ENCODE measurements at regions not wholly inside any gene's neighbourhood (a gene's known extent, or its start where the extent isn't known, plus 50 kb on each side); places are given as distances from the start of the nearest gene placed in this dataset.
"Not testable (repeated sequence)": the region's sequence is repeated elsewhere in the genome, so short reads cannot be mapped to it uniquely, and the experiment has no call there.

- Histone ChIP-seq H3K4me1 (ENCODE audit: insufficient read depth) (no peaks in the 10 kb centered on the region), H3K36me3 (no peaks in the 10 kb centered on the region), H3K27ac (no peak overlapping the region), H3K4me3 (no peak overlapping the region), H3K9me3 (no peaks in the 10 kb centered on the region), H3K27me3 (no peaks in the 10 kb centered on the region)
- DNase-seq, result no peak
- TF ChIP-seq POLR2A (IDR thresholded peaks at IDR 0.05) (no peak), CTCF (IDR thresholded peaks at IDR 0.05) (no peak), EP300 (IDR thresholded peaks at IDR 0.05) (no peak)
- intact Hi-C loops (cut with DNase I), result no loop called here
- WGBS, 3 donors, result 43 to 50% (median 43%) methylated on average over 2 of the region's 2 CpGs
Observed at GRCh38 chr9:97140566-97140965, 101.6 kb upstream of the CTSV start.

- 29 to 38% (median 38%) methylated on average over 2 of the region's 2 CpGs for WGBS, 3 donors
- H3K27ac ChIP-seq, result no peak overlapping the region
- intact Hi-C loops (cut with DNase I), result no loop called here
- no peak overlapping the region for H3K4me3 ChIP-seq
- no peaks in the 10 kb centered on the region for H3K9me3 ChIP-seq
- H3K4me1 ChIP-seq (ENCODE audit: insufficient read depth), result no peaks in the 10 kb centered on the region
- no peak for TF ChIP-seq EP300 (IDR thresholded peaks at IDR 0.05)
- no peak for TF ChIP-seq CTCF (IDR thresholded peaks at IDR 0.05)
- no peak for TF ChIP-seq POLR2A (IDR thresholded peaks at IDR 0.05)
- no peaks in the 10 kb centered on the region for H3K27me3 ChIP-seq
- H3K36me3 ChIP-seq, result no peaks in the 10 kb centered on the region
- DNase-seq, result no peak
Observed at GRCh38 chr9:97136421-97136820, 97.5 kb upstream of the CTSV start.

GRCh38 chr9:97133966-97134365, 95.0 kb upstream of the CTSV start:
- DNase-seq; intact Hi-C loops (cut with DNase I); H3K36me3 ChIP-seq; H3K27ac ChIP-seq; H3K4me1 ChIP-seq (ENCODE audit: insufficient read depth); H3K27me3 ChIP-seq; H3K9me3 ChIP-seq; H3K4me3 ChIP-seq: not testable (repeated sequence)
- WGBS, 3 donors, result 87 to 99% (median 95%) methylated on average over 4 of the region's 4 CpGs

GRCh38 chr9:97132865-97133264, 93.9 kb upstream of the CTSV start:
- Histone ChIP-seq H3K27me3 (no peaks in the 10 kb centered on the region), H3K36me3 (no peaks in the 10 kb centered on the region), H3K4me1 (ENCODE audit: insufficient read depth) (no peaks in the 10 kb centered on the region), H3K4me3 (no peak overlapping the region), H3K27ac (no peak overlapping the region), H3K9me3 (no peaks in the 10 kb centered on the region)
- DNase-seq, result no peak
- 83 to 89% (median 85%) methylated on average over 2 of the region's 2 CpGs for WGBS, 3 donors
- intact Hi-C loops (cut with DNase I), result no loop called here
- no peak for TF ChIP-seq POLR2A (IDR thresholded peaks at IDR 0.05)
- no peak for TF ChIP-seq CTCF (IDR thresholded peaks at IDR 0.05)
- no peak for TF ChIP-seq EP300 (IDR thresholded peaks at IDR 0.05)

GRCh38 chr9:97130864-97131263, 91.9 kb upstream of the CTSV start:
- intact Hi-C loops (cut with DNase I); H3K36me3 ChIP-seq; H3K4me3 ChIP-seq; H3K27ac ChIP-seq; H3K9me3 ChIP-seq; DNase-seq; H3K27me3 ChIP-seq; H3K4me1 ChIP-seq (ENCODE audit: insufficient read depth): not testable (repeated sequence)
- 91 to 95% (median 95%) methylated on average over 16 of the region's 16 CpGs for WGBS, 3 donors

GRCh38 chr9:97130387-97130786, 91.4 kb upstream of the CTSV start:
- DNase-seq; H3K4me3 ChIP-seq; H3K27me3 ChIP-seq; H3K4me1 ChIP-seq (ENCODE audit: insufficient read depth); H3K9me3 ChIP-seq; H3K36me3 ChIP-seq; H3K27ac ChIP-seq; intact Hi-C loops (cut with DNase I): not testable (repeated sequence)
- WGBS, 3 donors, result 91 to 96% (median 94%) methylated on average over 11 to 27 of the region's 27 CpGs
